ENCODE measurements at regions not wholly inside any gene's neighbourhood (a gene's known extent, or its start where the extent isn't known, plus 50 kb on each side); places are given as distances from the start of the nearest gene placed in this dataset.

DNA sequence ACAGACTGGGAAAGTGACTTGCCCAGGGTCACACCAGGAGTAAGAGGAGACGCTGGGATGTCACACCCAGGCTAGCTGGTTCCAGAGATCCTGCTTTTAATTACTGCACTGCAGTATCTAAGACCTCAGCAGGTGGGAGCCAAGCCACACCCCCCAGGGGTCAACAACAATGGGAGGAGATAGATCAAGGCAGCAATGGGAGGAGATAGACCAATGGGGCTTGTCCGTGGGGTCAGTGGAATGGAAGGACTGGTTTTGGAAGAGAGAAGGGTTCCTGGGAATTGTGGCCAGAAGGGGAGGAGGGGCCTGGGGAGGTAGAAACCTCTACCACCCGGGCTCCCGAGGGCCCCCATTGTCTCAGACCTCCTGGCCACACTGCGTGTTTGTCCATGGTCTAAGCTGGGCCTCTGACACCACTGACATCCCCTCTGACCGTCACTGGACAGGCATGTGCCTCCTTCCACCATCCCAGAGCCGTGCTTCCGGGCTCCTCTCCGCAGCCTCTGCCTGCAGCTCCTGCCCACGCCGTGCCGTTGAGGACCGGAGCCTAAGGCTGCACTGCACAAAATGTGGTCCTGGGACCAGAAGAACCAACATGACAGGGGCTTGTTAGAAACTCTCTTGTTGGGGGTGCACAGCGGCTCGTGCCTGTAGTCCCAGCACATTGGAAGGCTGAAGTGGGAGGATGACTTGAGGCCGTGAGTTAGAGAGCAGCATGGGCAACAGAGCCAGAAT, 69.8 kb upstream of the RPH3AL start:
- no peak overlapping the region for H3K4me3 Mint-ChIP-seq
- H3K9me3 ChIP-seq (ENCODE audit: control insufficient read depth, low read length, poor library complexity, severe bottlenecking), result no peaks in the 10 kb centered on the region

DNA sequence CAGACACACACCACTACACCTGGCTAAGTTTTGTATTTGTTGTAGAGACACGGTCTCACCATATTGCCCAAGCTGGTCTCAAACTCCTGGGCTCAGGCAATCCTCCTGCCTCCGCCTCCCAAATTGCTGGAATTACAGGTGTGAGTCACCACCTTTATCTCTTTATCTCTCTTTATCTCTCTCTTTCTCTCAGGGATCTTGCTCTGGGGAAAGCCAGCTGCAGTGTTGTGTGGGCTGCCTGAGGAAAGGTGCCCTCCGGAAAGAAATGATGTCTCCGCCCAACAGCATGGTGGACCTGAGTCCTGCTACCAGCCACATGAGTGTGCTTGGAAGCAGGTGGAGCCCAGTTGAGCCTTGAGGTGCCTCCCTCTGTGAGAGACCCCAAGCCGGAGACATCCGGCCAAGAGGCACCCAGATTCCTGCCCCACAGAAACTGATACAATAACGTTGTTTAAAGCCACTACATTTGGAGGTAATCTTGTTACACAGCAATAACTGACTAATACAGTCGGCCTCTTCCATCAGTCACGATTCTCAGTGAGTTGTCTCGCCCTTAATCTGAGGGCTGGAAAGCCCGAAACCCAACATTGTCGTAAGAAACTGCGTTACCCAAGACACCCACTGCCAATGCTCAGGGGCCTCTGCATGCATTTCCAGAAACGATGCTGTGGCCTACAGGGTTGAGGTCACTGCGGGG, 68.0 kb upstream of the RPH3AL start:
- DNase-seq (no peak), ATAC-seq (no peak)
- Mint-ChIP-seq H3K27ac (no peak overlapping the region), H3K27me3 (no peaks in the 10 kb centered on the region), H3K4me3 (no peak overlapping the region), H3K36me3 (ENCODE audit: low read depth) (no peaks in the 10 kb centered on the region), H3K4me1 (peaks cover 41% of the 10 kb centered on the region)
- no peaks in the 10 kb centered on the region for H3K9me3 ChIP-seq (ENCODE audit: control insufficient read depth, low read length, poor library complexity, severe bottlenecking)

More for the DNA sequence above, 69.8 kb upstream of the RPH3AL start:
- Mint-ChIP-seq H3K4me1 (peaks cover 29% of the 10 kb centered on the region), H3K27ac (no peak overlapping the region), H3K27me3 (no peaks in the 10 kb centered on the region), H3K36me3 (ENCODE audit: low read depth) (no peaks in the 10 kb centered on the region)
- ATAC-seq (no peak), DNase-seq (no peak)

DNA sequence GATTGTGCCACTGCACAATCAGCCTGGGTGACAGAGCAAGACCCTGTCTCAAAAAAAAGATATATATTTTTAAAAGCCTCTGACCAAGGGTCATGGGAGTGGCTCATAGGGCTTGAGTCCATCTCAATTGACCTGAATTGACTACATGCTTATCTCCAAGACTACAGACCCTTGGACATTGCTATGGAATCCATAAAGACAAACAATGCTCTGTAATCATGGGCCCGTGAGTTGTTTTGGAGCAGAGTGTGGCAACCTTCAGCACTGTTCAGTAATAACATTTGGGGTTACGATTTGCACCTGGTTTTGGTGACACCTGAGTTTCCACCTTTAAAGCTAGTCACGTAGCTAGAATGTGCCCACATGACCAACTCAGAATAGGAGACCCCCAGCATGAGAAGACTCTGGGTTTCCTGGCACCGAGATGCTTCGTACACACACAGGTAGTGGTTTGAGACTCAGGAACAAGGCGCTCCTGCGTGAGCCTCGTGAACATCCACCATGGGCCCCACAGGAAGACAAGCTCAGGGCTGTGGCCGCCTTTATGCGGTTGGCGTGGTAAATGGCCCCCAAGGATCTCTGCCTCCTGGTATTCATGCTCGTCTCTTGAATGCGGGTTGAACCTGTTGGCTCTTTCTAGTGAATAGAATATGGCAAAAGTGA, 66.6 kb upstream of the RPH3AL start:
- no peaks in the 10 kb centered on the region for H3K9me3 ChIP-seq (ENCODE audit: control insufficient read depth, low read length, poor library complexity, severe bottlenecking)
- peak in 1 of 3 donors; percentile 33 for DNase-seq
- H3K27ac Mint-ChIP-seq, result peak overlapping the region; percentile 3
- H3K27me3 Mint-ChIP-seq, result no peaks in the 10 kb centered on the region
- H3K4me3 Mint-ChIP-seq, result peak overlapping the region; percentile 56
- H3K36me3 Mint-ChIP-seq (ENCODE audit: low read depth), result peaks cover under 1% of the 10 kb centered on the region
- ATAC-seq, result peak; percentile 52
- peaks cover 53% of the 10 kb centered on the region for H3K4me1 Mint-ChIP-seq

DNA sequence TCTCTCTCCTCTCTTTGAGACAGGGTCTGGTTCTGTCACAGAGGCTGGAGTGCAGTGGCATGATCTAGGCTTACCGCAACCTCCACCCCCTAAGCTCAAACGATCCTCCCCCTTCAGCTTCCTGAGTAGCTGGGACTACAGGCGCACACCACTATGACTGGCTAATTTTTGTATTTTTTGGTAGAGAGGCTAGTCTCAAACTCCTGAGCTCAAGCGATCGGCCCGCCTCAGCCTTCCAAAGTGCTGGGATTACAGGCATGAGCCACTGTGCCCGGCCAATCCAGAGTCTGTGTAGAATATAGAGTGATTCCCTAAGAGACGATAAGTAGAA, 65.8 kb upstream of the RPH3AL start:
- DNase-seq, result peak in 1 of 3 donors; percentile 28
- H3K27ac Mint-ChIP-seq, result peak overlapping the region; percentile 75
- peaks cover 5% of the 10 kb centered on the region for H3K36me3 Mint-ChIP-seq (ENCODE audit: low read depth)
- peak overlapping the region; percentile 76 for H3K4me3 Mint-ChIP-seq
- peak; percentile 76 for ATAC-seq
- H3K9me3 ChIP-seq (ENCODE audit: control insufficient read depth, low read length, poor library complexity, severe bottlenecking), result no peaks in the 10 kb centered on the region
- no peaks in the 10 kb centered on the region for H3K27me3 Mint-ChIP-seq
- H3K4me1 Mint-ChIP-seq, result peaks cover 58% of the 10 kb centered on the region

DNA sequence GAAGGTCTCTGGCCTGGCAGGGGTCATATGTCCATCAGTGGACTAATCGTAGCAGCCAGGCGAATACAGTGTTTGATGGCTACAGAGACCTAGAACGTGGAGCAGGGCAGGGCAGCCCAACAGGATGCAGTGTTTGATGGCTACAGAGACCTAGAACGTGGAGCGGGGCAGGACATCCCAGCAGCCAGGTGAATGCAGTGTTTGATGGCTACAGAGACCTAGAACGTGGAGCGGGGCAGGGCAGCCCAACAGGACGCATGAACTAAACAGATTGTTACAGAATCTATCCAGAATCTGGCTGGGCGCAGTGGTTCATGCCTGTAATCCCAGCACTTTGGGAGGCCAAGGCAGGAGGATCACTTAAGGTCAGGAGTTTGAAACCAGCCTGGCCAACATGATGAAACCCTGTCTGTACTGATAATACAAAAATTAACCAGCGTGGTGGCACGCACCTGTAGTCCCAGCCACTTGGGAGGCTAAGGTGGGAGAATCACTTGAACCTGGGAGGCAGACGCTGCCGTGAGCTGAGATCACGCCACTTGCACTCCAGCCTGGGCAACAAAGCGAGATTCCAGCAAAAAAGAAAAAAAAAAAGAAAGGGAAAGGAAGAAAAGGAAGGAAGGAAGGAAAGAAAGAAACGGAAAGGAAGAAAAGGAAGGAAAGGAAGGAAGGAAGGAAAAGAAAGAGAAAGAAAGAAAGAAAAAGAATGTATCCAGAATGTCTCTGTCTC, 65.2 kb upstream of the RPH3AL start:
- peak overlapping the region; percentile 96 for H3K4me3 Mint-ChIP-seq
- peak overlapping the region; percentile 98 for H3K27ac Mint-ChIP-seq
- no peaks in the 10 kb centered on the region for H3K27me3 Mint-ChIP-seq
- no peaks in the 10 kb centered on the region for H3K9me3 ChIP-seq (ENCODE audit: control insufficient read depth, low read length, poor library complexity, severe bottlenecking)
- H3K4me1 Mint-ChIP-seq, result peaks cover 61% of the 10 kb centered on the region
- no peak for DNase-seq
- peaks cover 5% of the 10 kb centered on the region for H3K36me3 Mint-ChIP-seq (ENCODE audit: low read depth)
- ATAC-seq, result no peak

DNA sequence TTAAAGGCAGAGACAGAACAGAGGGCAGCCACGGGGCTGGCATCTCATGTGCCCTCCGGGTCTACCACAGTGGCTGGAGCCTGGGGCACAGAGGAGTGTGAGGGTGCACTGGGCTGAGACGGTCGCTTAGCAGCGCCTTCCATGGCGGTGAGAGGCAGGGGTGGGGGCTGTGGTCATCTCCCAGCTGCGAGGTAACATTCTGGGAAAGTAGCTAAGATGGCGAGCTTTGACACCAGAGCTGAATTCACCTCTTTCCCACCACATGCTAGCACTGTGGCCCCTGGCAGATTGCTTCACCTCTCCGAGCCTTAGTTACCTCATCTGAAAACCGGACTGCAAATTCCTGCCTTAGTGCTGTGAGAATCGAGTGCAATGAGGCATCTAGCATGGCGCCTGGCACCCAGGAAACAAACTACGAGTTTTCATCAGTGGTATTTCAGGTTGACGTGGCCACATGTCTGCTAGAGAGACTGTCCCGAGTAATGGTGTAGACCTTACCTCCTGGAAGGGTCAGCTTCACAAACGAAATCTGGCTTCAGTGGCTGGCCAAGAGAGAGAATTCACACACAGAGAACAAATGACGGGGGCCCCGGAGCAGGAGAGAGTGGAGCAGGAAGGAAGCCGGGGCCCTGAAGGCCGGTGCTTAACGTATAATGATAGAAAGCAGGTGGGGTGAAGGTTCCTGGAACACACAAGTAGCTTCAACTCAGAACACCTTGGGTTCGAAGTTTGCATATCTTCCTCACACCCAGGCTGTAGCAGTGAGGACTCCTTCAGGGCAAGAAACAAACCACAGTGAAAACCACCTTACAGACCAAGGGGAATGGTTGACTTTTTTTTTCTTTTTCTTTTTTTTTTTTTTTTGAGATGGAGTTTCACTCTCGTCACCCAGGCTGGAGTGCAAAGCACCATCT, 63.9 kb upstream of the RPH3AL start:
- peak overlapping the region; percentile 98 for H3K27ac Mint-ChIP-seq
- H3K4me1 Mint-ChIP-seq, result peaks cover 65% of the 10 kb centered on the region
- peak overlapping the region; percentile 96 for H3K4me3 Mint-ChIP-seq

DNA sequence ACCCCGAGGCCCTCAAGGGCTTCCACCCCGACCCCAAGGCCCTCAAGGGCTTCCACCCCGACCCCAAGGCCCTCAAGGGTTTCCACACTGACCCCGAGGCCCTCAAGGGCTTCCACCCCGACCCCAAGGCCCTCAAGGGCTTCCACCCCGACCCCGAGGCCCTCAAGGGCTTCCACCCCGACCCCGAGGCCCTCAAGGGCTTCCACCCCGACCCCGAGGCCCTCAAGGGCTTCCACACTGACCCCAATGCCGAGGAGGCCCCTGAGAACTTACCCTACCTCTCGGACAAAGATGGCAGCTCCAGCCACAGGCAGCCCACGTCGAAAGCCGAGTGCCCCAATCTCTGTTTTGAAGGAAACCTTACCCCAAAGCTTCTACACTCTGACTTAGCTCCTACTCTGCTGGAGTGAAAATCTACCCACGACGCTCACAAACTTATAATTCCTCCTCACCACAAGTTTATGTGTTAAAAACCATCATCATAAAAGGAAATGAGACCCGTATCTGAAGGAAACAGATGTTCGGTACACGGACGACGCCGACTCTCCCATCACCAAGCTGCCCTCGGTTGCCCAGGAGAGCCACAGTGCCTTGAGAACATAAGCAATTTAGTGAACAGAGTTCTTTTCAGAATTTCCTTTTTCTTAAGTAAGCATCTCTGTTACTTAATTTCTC, 61.2 kb upstream of the RPH3AL start:
- H3K27me3 Mint-ChIP-seq, result no peaks in the 10 kb centered on the region
- H3K36me3 Mint-ChIP-seq (ENCODE audit: low read depth), result peaks cover 5% of the 10 kb centered on the region
- peak overlapping the region; percentile 96 for H3K4me3 Mint-ChIP-seq
- peaks cover 73% of the 10 kb centered on the region for H3K4me1 Mint-ChIP-seq
- ATAC-seq, result no peak
- DNase-seq, result no peak
- H3K27ac Mint-ChIP-seq, result peak overlapping the region; percentile 98
- no peaks in the 10 kb centered on the region for H3K9me3 ChIP-seq (ENCODE audit: control insufficient read depth, low read length, poor library complexity, severe bottlenecking)

More for the DNA sequence above, 63.9 kb upstream of the RPH3AL start:
- Mint-ChIP-seq H3K27me3 (no peaks in the 10 kb centered on the region), H3K36me3 (ENCODE audit: low read depth) (peaks cover 5% of the 10 kb centered on the region)
- H3K9me3 ChIP-seq (ENCODE audit: control insufficient read depth, low read length, poor library complexity, severe bottlenecking), result no peaks in the 10 kb centered on the region
- ATAC-seq (peak; percentile 63), DNase-seq (peak in 1 of 3 donors; percentile 21)

DNA sequence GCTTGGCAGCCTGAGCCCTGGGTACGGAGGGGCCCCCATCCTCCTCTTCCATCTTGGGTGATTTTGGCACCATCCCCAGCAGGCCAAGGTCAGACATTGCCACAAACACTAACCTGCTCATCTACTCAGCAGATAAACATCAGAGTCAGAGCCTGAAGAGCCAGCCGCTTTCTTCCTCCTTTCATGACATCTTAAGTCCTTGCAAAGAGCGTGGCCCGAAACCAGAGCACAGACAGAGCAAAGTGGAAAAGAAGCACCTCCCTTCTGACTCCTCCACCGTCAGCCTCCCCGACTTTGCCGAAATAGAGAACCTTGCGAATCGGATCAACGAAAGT, 60.4 kb upstream of the RPH3AL start:
- H3K9me3 ChIP-seq (ENCODE audit: control insufficient read depth, low read length, poor library complexity, severe bottlenecking), result no peaks in the 10 kb centered on the region
- Mint-ChIP-seq H3K36me3 (ENCODE audit: low read depth) (peaks cover 5% of the 10 kb centered on the region), H3K27me3 (no peaks in the 10 kb centered on the region), H3K4me1 (peaks cover 67% of the 10 kb centered on the region), H3K27ac (peak overlapping the region; percentile 98), H3K4me3 (peak overlapping the region; percentile 91)
- ATAC-seq (no peak), DNase-seq (no peak)

DNA sequence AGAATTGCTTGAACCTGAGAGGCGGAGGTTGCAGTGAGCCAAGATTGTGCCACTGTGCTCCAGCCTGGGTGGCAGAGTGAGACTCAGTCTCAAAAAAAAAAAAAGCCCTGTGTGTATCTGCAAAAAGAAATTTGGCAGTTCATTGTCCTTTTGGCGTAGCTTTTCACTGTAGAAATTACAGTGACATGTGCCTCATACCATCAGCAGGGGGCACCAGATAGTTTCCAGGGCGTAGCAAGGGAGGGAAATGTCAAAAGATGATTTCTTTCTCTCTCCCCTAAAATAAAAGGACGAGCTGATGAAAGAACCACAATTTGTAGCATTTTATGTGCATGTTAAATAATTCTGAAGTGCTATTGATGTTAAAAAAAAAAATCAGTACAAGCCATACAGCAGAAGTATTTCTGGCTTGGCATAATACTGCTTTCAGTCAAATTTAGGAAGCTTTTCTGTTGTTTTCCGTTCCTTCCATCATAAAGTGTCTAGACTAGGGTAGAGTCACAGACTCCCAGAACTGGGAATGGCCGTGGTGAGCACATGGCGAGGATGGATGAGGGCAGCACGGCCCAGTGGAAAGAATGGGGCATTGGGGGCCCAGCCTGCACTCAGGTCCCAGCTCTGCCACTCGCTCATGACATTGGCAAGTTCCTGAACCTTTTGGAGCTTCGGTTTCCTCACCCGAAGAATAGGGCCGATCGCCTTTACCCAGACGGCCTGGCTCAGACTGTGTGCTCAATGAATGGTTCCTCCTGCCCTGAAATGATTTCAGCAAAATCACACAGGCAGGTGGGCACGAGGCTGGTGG, 59.8 kb upstream of the RPH3AL start:
- ATAC-seq (peak; percentile 23), DNase-seq (peak; percentile 29 to 54 (median 43))
- Mint-ChIP-seq H3K4me1 (peaks cover 68% of the 10 kb centered on the region), H3K36me3 (ENCODE audit: low read depth) (peaks cover 5% of the 10 kb centered on the region), H3K4me3 (peak overlapping the region; percentile 91), H3K27ac (peak overlapping the region; percentile 98), H3K27me3 (no peaks in the 10 kb centered on the region)
- H3K9me3 ChIP-seq (ENCODE audit: control insufficient read depth, low read length, poor library complexity, severe bottlenecking), result no peaks in the 10 kb centered on the region

DNA sequence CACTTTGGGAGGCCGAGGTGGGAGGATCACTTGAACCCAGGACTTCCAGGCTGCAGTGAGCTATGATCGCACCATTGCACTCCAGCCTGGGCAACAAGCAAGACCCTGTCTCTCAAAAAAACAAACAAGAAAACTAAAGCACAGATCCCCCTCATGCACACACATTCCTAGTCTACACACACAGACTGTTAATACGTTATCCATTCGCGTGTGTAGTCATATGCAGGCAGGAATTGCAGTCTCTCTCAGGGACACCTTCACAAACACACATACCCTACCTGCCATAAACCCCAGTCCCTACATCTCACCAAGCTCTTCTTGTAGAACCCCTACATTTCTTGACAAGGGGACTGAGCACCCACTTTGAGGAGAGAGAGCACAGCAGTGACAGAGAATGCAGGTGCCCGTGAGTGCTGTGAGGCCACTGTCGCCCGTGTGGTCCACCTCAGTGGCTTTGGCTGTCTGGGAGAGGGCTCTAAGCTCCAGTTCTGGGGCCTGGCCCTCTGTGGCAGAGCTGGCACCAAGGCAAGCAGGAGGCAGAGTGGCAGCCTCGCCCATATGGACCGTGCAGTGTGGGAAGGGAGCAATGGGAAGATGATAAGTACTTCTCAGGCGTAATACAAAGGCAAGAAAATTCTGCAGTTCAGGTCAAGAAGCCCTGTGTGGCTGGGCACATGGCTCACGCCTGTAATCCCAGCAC, 59.0 kb upstream of the RPH3AL start:
- H3K4me1 Mint-ChIP-seq, result peaks cover 67% of the 10 kb centered on the region
- no peaks in the 10 kb centered on the region for H3K9me3 ChIP-seq (ENCODE audit: control insufficient read depth, low read length, poor library complexity, severe bottlenecking)
- peaks cover 5% of the 10 kb centered on the region for H3K36me3 Mint-ChIP-seq (ENCODE audit: low read depth)
- DNase-seq (no peak), ATAC-seq (no peak)
- H3K4me3 Mint-ChIP-seq, result peak overlapping the region; percentile 92
- no peaks in the 10 kb centered on the region for H3K27me3 Mint-ChIP-seq
- peak overlapping the region; percentile 98 for H3K27ac Mint-ChIP-seq
